ENCODE measurements at regions not wholly inside any gene's neighbourhood (a gene's known extent, or its start where the extent isn't known, plus 50 kb on each side); places are given as distances from the start of the nearest gene placed in this dataset.

DNA sequence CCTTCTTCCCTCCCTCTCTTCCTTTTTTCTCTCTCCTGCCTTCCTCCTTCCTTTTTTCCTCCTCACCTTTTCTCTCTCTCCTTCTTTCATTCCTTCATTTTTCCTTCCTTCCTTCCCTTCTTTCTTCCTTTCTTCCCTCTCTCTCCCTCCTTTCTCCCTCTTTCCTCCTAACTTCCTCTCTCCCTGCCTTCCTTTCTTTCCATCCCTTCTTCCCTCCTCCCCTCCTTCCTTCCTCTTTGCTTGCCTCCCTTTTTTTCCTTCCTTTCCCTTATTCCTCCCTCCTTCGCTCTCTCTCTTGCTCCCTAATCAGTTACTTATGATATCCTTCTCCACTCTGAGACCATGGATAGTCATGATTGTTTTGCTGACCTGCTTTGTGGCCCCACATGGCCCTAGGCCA lies 56.7 kb upstream of the PUDP start:
- TF ChIP-seq POLR2AphosphoS5 (IDR thresholded peaks at IDR 0.05; ENCODE audit: low read depth): no peak
- no peak for TF ChIP-seq GABPA (IDR thresholded peaks at IDR 0.05; ENCODE audit: low read depth)
- no peak for TF ChIP-seq SPI1 (IDR thresholded peaks at IDR 0.05; ENCODE audit: borderline replicate concordance, low read depth)
- TF ChIP-seq, protein P1, sequence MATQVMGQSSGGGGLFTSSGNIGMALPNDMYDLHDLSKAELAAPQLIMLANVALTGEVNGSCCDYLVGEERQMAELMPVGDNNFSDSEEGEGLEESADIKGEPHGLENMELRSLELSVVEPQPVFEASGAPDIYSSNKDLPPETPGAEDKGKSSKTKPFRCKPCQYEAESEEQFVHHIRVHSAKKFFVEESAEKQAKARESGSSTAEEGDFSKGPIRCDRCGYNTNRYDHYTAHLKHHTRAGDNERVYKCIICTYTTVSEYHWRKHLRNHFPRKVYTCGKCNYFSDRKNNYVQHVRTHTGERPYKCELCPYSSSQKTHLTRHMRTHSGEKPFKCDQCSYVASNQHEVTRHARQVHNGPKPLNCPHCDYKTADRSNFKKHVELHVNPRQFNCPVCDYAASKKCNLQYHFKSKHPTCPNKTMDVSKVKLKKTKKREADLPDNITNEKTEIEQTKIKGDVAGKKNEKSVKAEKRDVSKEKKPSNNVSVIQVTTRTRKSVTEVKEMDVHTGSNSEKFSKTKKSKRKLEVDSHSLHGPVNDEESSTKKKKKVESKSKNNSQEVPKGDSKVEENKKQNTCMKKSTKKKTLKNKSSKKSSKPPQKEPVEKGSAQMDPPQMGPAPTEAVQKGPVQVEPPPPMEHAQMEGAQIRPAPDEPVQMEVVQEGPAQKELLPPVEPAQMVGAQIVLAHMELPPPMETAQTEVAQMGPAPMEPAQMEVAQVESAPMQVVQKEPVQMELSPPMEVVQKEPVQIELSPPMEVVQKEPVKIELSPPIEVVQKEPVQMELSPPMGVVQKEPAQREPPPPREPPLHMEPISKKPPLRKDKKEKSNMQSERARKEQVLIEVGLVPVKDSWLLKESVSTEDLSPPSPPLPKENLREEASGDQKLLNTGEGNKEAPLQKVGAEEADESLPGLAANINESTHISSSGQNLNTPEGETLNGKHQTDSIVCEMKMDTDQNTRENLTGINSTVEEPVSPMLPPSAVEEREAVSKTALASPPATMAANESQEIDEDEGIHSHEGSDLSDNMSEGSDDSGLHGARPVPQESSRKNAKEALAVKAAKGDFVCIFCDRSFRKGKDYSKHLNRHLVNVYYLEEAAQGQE (IDR thresholded peaks at IDR 0.05; ENCODE audit: insufficient replicate concordance, low read depth): no peak
- H3K4me3 ChIP-seq (replicated peaks; ENCODE audit: insufficient read depth, low read length): no peak overlapping the region

DNA sequence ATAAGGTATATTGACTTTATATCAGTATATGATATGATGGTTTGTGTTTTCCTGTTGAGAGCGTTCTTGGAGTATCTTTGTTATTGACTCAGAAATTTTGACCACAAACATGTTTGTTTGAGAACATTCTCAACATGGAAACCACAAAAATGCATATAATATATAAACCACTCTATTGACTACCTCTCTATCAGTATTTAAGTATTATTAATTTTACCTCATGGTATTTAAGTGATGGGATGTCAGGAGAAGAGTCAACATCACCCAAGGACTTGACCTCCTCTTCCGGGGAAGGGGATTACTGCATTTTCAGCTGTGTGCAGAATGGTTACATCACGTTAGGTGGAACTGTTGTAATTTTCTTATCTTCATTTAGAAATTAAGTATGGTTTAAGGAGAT lies 54.3 kb upstream of the PUDP start:
- H3K4me3 ChIP-seq (replicated peaks; ENCODE audit: insufficient read depth, low read length): no peak overlapping the region
- no peak for DNase-seq (ENCODE audit: low read depth in 1 of 2, low spot score in 1 of 2)
- no peak overlapping the region for H3K27ac ChIP-seq (replicated peaks)
- TF ChIP-seq, protein P1 (IDR thresholded peaks at IDR 0.05; ENCODE audit: insufficient replicate concordance, low read depth): no peak
- TF ChIP-seq, protein P2, sequence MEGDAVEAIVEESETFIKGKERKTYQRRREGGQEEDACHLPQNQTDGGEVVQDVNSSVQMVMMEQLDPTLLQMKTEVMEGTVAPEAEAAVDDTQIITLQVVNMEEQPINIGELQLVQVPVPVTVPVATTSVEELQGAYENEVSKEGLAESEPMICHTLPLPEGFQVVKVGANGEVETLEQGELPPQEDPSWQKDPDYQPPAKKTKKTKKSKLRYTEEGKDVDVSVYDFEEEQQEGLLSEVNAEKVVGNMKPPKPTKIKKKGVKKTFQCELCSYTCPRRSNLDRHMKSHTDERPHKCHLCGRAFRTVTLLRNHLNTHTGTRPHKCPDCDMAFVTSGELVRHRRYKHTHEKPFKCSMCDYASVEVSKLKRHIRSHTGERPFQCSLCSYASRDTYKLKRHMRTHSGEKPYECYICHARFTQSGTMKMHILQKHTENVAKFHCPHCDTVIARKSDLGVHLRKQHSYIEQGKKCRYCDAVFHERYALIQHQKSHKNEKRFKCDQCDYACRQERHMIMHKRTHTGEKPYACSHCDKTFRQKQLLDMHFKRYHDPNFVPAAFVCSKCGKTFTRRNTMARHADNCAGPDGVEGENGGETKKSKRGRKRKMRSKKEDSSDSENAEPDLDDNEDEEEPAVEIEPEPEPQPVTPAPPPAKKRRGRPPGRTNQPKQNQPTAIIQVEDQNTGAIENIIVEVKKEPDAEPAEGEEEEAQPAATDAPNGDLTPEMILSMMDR (IDR thresholded peaks at IDR 0.05; ENCODE audit: insufficient read depth, low read length): no peak
- TF ChIP-seq POLR2AphosphoS5 (IDR thresholded peaks at IDR 0.05; ENCODE audit: low read depth) (no peak), GABPA (IDR thresholded peaks at IDR 0.05; ENCODE audit: low read depth) (no peak), SPI1 (IDR thresholded peaks at IDR 0.05; ENCODE audit: borderline replicate concordance, low read depth) (no peak)
- no peaks in the 10 kb centered on the region for H3K27me3 ChIP-seq (ENCODE audit: insufficient read depth, poor library complexity, severe bottlenecking)

More for the DNA sequence above, 56.7 kb upstream of the PUDP start:
- Histone ChIP-seq H3K27me3 (ENCODE audit: insufficient read depth, poor library complexity, severe bottlenecking) (no peaks in the 10 kb centered on the region), H3K27ac (replicated peaks) (no peak overlapping the region)
- DNase-seq (ENCODE audit: low read depth in 1 of 2, low spot score in 1 of 2): no peak

DNA sequence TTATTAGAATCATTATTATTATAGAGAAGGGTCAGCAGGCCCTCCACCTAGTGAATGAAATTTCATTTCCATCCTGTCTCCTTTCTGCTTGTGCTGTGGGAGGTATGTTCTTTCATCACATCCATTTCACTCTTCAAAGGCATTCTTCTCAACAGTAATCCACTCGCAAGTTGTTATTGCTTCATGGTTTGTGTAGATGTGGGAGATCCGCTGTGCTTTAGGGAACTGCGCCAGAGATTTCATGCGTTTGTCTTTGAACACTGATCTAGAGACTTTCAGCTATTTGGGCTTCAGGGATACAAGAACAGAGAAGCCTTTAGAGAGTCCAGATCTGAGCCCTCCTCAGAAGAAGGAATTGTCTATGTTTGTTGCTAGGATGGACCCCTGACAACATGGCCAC lies 53.5 kb upstream of the PUDP start:
- Histone ChIP-seq H3K27ac (replicated peaks) (no peak overlapping the region), H3K27me3 (ENCODE audit: insufficient read depth, poor library complexity, severe bottlenecking) (no peaks in the 10 kb centered on the region), H3K4me3 (replicated peaks; ENCODE audit: insufficient read depth, low read length) (no peak overlapping the region)
- TF ChIP-seq GABPA (IDR thresholded peaks at IDR 0.05; ENCODE audit: low read depth) (no peak), SPI1 (IDR thresholded peaks at IDR 0.05; ENCODE audit: borderline replicate concordance, low read depth) (no peak), POLR2AphosphoS5 (IDR thresholded peaks at IDR 0.05; ENCODE audit: low read depth) (no peak)
- TF ChIP-seq, protein P1 (IDR thresholded peaks at IDR 0.05; ENCODE audit: insufficient replicate concordance, low read depth): no peak
- TF ChIP-seq, protein P2 (IDR thresholded peaks at IDR 0.05; ENCODE audit: insufficient read depth, low read length): no peak
- DNase-seq (ENCODE audit: low read depth in 1 of 2, low spot score in 1 of 2): no peak
